HepG2 (cell line): ENCODE measurements at regions not wholly inside any gene's neighbourhood (a gene's known extent, or its start where the extent isn't known, plus 50 kb on each side); places are given as distances from the start of the nearest gene placed in this dataset.

ENCODE experiments used
- ATAC-seq: fragments of 200-7000 bp; cut with Tn5 transposase; 3 replicates; pipeline ENCODE4 v1.9.1; 2020; ENCODE audit warnings: mild to moderate bottlenecking, moderate library complexity
- BruUV-seq: library from RNA; stranded (reverse); fragments of 400-500 nt; replicated peaks from 2 replicates; lab custom pipeline; 2021; lab: Mats Ljungman, UMichigan
- CTCF ChIA-PET: fragments of 300-600 bp; formaldehyde crosslinking; extraction: SDS; loops from one replicate; lab custom pipeline; 2021; ENCODE audit warnings: low total read pairs, inconsistent platforms, low intra/inter-chr PET ratio; lab: Yijun Ruan, JAX
- POLR2A ChIA-PET: fragments of 350-600 bp; sonication (Branson Sonifier 250); formaldehyde crosslinking; loops from one replicate; lab custom pipeline; 2020; ENCODE audit warnings: antibody characterized with exemption, inconsistent platforms; lab: Yijun Ruan, JAX
- DNase-seq: peaks from one replicate; pipeline ENCODE4 v3.0.0-alpha.2; 2015; ENCODE audit warnings: low spot score
- FAIRE-seq: peaks from 3 replicates; lab custom pipeline; 2011; peaks lifted over from hg19 to GRCh38; lab: Jason Lieb, UNC
- H2AFZ ChIP-seq: one replicate; pipeline ENCODE4 v1.6.1; 2011; ENCODE audit warnings: low read length, inconsistent platforms
- H3K27ac ChIP-seq: fragments of 300-600 bp; 3 replicates; pipeline ENCODE4 v1.8.0; 2011; ENCODE audit warnings: mixed run types, mild to moderate bottlenecking, mixed read lengths, low read length, inconsistent platforms; ENCODE audit not compliant: insufficient read depth; ENCODE audit errors: extremely low read length
- H3K27me3 ChIP-seq, 2 experiments: fragments of 200-600 bp in 1 of 2; 2 replicates in 1 of 2; 3 replicates in 1 of 2; pipeline versions ENCODE4 v1.6.0 to v1.8.0; 2011; ENCODE audit warnings: low read length in 2 of 2, mild to moderate bottlenecking in 2 of 2, moderate library complexity in 2 of 2, inconsistent platforms in 1 of 2; ENCODE audit not compliant: insufficient read depth in 2 of 2, control insufficient read depth in 1 of 2
- H3K36me3 ChIP-seq, 2 experiments: fragments of 200-600 bp in 1 of 2; replicated peaks in 1 of 2; 2 replicates in 1 of 2; 3 replicates in 1 of 2; pipeline versions ENCODE4 v1.5.1 to v1.8.0; 2011; ENCODE audit warnings: low read length in 2 of 2, inconsistent platforms in 1 of 2; ENCODE audit not compliant: insufficient read depth in 2 of 2, control insufficient read depth in 1 of 2
- H3K4me1 ChIP-seq: 2 replicates; pipeline ENCODE4 v1.5.1; 2012; ENCODE audit warnings: low read length, inconsistent platforms; ENCODE audit not compliant: insufficient read depth
- H3K4me2 ChIP-seq: 2 replicates; pipeline ENCODE4 v1.6.0; 2011; ENCODE audit warnings: low read depth, low read length, inconsistent platforms
- H3K4me3 ChIP-seq, 3 experiments: fragments of 200-600 bp in 1 of 3; sonication (generic), shearing (Covaris generic) in 1 of 3; replicated peaks in 1 of 3; 2 replicates each; pipeline ENCODE4 v1.5.1; 2011 to 2016; ENCODE audit warnings: low read length in 3 of 3, inconsistent platforms in 2 of 3, low read depth in 2 of 3, mild to moderate bottlenecking in 2 of 3, control low read depth in 1 of 3, mixed read lengths in 1 of 3; ENCODE audit not compliant: insufficient read depth in 1 of 3
- H3K79me2 ChIP-seq: one replicate; pipeline ENCODE4 v1.6.1; 2011; ENCODE audit warnings: low read length, inconsistent platforms; ENCODE audit not compliant: insufficient read depth
- H3K9ac ChIP-seq: 2 replicates; pipeline ENCODE4 v1.6.0; 2011; ENCODE audit warnings: mild to moderate bottlenecking, low read depth, low read length, inconsistent platforms; ENCODE audit not compliant: insufficient read depth
- H3K9me3 ChIP-seq: 2 replicates; pipeline ENCODE4 v1.5.1; 2012; ENCODE audit warnings: mild to moderate bottlenecking, low read length
- H4K20me1 ChIP-seq: 2 replicates; pipeline ENCODE4 v1.6.0; 2011; ENCODE audit warnings: inconsistent platforms, mild to moderate bottlenecking, low read length, moderate library complexity; ENCODE audit not compliant: insufficient read depth
- DNMT3B ChIP-seq: conservative IDR thresholded peaks from 2 replicates; pipeline ENCODE4 v1.6.1; 2016; ENCODE audit warnings: missing biosample characterization, control low read depth
- GATAD2A ChIP-seq: IDR thresholded peaks from 2 replicates; pipeline ENCODE4 v1.6.1; 2016
- IKZF4 ChIP-seq: sonication (generic); formaldehyde crosslinking; IDR thresholded peaks from 2 replicates; pipeline ENCODE4 v1.5.1; 2020; ENCODE audit warnings: borderline replicate concordance, mild to moderate bottlenecking, low read depth, missing genetic modification reagents; ENCODE audit errors: not compliant biosample characterization
- MTA3 ChIP-seq: sonication (generic); formaldehyde crosslinking; IDR thresholded peaks from 2 replicates; pipeline ENCODE4 v1.4.0; 2020; ENCODE audit warnings: missing genetic modification reagents
- MYNN ChIP-seq: sonication (generic); formaldehyde crosslinking; IDR thresholded peaks from 2 replicates; pipeline ENCODE4 v1.4.0; 2020; ENCODE audit warnings: mild to moderate bottlenecking, low read depth, missing genetic modification reagents
- SRSF4 ChIP-seq: fragments of 200-400 bp; formaldehyde crosslinking; IDR thresholded peaks from one replicate; pipeline ENCODE4 v1.6.1; 2018; ENCODE audit warnings: mild to moderate bottlenecking, low read depth, low read length, moderate library complexity; ENCODE audit not compliant: poor library complexity, severe bottlenecking
- ZFP1 ChIP-seq: IDR thresholded peaks from 2 replicates; pipeline ENCODE4 v1.6.1; 2016
- ZNF121 ChIP-seq: sonication (generic); formaldehyde crosslinking; IDR thresholded peaks from 2 replicates; pipeline ENCODE4 v1.5.0; 2020; ENCODE audit warnings: mild to moderate bottlenecking, missing genetic modification reagents
- ZNF367 ChIP-seq: sonication (generic); formaldehyde crosslinking; IDR thresholded peaks from 2 replicates; pipeline ENCODE4 v1.4.0; 2020; ENCODE audit warnings: missing genetic modification reagents, borderline replicate concordance
- ZNF709 ChIP-seq: sonication (generic); formaldehyde crosslinking; IDR thresholded peaks from 2 replicates; pipeline ENCODE4 v1.5.0; 2020; ENCODE audit warnings: mild to moderate bottlenecking, missing genetic modification reagents
- ZNF775 ChIP-seq: sonication (generic); formaldehyde crosslinking; IDR thresholded peaks from 2 replicates; pipeline ENCODE4 v1.4.0; 2020; ENCODE audit warnings: missing genetic modification reagents, mild to moderate bottlenecking, moderate library complexity, borderline replicate concordance
- ZNF878 ChIP-seq: sonication (generic); formaldehyde crosslinking; IDR thresholded peaks from 2 replicates; pipeline ENCODE4 v1.8.1; 2023; ENCODE audit warnings: mild to moderate bottlenecking, missing genetic modification reagents, moderate library complexity
- WGBS: methylation state at CpG from one replicate; pipeline ENCODE4 v1.1.6; 2017; ENCODE audit warnings: low lambda C conversion rate; 5-methylcytosine and 5-hydroxymethylcytosine counted together
- in situ Hi-C: cut with HindIII; loops from 2 replicates; pipeline ENCODE4 v1.10.0; 2017; ENCODE audit warnings: low pct_unique_long_range_greater_than_20kb; ENCODE audit not compliant: extremely low pct_ligation_motif_present
- intact Hi-C: fragments of 100-400 bp; cut with micrococcal nuclease; formaldehyde crosslinking; loops from one replicate; pipeline ENCODE4 v1.10.0; 2022; ENCODE audit not compliant: unreplicated experiment
- TF ChIP-seq, protein P1 (sequence below): sonication (generic); formaldehyde crosslinking; IDR thresholded peaks from 2 replicates; pipeline ENCODE4 v1.4.0; 2020; ENCODE audit warnings: missing genetic modification reagents
- TF ChIP-seq, protein P2 (sequence below): sonication (generic); formaldehyde crosslinking; IDR thresholded peaks from 2 replicates; pipeline ENCODE4 v1.8.1; 2022; ENCODE audit warnings: mild to moderate bottlenecking, missing genetic modification reagents
- TF ChIP-seq, protein P3 (sequence below): sonication (generic); formaldehyde crosslinking; IDR thresholded peaks from 2 replicates; pipeline ENCODE4 v1.4.0; 2020; ENCODE audit warnings: mild to moderate bottlenecking, missing genetic modification reagents

DNA sequence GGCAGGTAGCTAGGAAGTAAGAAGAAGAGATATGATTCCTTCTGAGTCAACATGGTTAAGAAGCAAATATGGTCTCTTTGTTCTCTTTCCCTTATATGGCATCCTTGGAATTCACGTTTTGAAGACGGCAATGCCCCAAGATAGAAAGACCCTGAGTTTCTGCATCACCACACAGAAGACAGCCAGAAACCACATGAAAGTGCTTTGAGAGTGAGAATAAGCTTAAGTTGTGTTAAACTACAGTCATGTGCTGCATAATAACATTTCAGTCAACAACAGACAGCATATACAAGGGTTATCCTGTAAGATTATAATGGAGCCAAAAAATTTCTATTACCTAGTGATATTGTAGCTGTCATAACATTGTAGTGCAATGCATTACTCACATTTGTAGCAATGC lies 89.9 kb upstream of the STEAP1 start:
- Histone ChIP-seq H3K9me3 (no peaks in the 10 kb centered on the region), H3K4me3 (no peak overlapping the region), H3K4me1 (no peaks in the 10 kb centered on the region), H2AFZ (no peak overlapping the region), H3K9ac (no peak overlapping the region), H3K79me2 (no peaks in the 10 kb centered on the region), H3K4me2 (no peak overlapping the region), H3K36me3 (no peaks in the 10 kb centered on the region), H3K27me3 (no peaks in the 10 kb centered on the region), H4K20me1 (no peaks in the 10 kb centered on the region), H3K27ac (no peak overlapping the region)
- WGBS, result 2% methylated on average over 2 of the region's 2 CpGs
- in situ Hi-C loops (no loop called here), intact Hi-C loops (no loop called here)
- DNase-seq (no peak), FAIRE-seq (no peak), ATAC-seq (no peak)
- ChIA-PET POLR2A (no interaction called here), CTCF (no interaction called here)
- TF ChIP-seq MTA3 (CRISPR knock-in tag), result no peak
- no peak for TF ChIP-seq SRSF4
- no peak for TF ChIP-seq ZNF121 (CRISPR knock-in tag)
- BruUV-seq, result no TSS peak

DNA sequence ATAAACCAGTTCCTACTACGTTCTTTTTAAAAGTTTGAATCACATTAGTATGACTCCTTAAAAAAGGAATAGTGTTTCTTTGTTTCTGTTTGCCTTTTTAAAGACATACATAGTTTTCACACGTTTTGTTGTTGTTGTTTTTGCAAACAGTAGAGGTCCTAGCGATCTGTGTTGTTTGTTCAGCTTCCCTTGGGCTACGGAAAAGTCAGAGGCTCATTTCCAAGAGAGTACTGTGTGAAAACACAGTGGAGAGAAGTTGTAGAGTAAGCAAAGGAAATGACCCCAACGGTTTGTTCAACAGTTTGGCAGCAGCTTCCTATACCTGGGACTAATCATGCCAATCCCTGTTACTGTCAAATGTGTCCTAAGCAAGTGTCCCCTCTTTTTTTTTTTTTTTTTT lies 87.1 kb upstream of the STEAP1 start:
- no peak overlapping the region for H2AFZ ChIP-seq
- in situ Hi-C loops (no loop called here), intact Hi-C loops (no loop called here)
- no peaks in the 10 kb centered on the region for H3K36me3 ChIP-seq
- H3K27ac ChIP-seq, result no peak overlapping the region
- ChIA-PET CTCF (no interaction called here), POLR2A (no interaction called here)
- under 1% methylated on average over 5 of the region's 5 CpGs for WGBS
- no peaks in the 10 kb centered on the region for H3K79me2 ChIP-seq
- no peak overlapping the region for H3K9ac ChIP-seq
- H3K27me3 ChIP-seq, result no peaks in the 10 kb centered on the region
- no peak overlapping the region for H3K4me3 ChIP-seq
- no TSS peak for BruUV-seq
- no peak for ATAC-seq
- no peaks in the 10 kb centered on the region for H4K20me1 ChIP-seq
- H3K9me3 ChIP-seq, result no peaks in the 10 kb centered on the region
- H3K4me2 ChIP-seq, result no peak overlapping the region
- no peak for FAIRE-seq
- no peaks in the 10 kb centered on the region for H3K4me1 ChIP-seq
- DNase-seq, result no peak
- TF ChIP-seq ZNF367 (CRISPR knock-in tag), result no peak
- TF ChIP-seq GATAD2A (CRISPR knock-in tag), result no peak
- no peak for TF ChIP-seq ZNF878
- TF ChIP-seq ZFP1 (CRISPR knock-in tag), result no peak
- TF ChIP-seq, protein P1, sequence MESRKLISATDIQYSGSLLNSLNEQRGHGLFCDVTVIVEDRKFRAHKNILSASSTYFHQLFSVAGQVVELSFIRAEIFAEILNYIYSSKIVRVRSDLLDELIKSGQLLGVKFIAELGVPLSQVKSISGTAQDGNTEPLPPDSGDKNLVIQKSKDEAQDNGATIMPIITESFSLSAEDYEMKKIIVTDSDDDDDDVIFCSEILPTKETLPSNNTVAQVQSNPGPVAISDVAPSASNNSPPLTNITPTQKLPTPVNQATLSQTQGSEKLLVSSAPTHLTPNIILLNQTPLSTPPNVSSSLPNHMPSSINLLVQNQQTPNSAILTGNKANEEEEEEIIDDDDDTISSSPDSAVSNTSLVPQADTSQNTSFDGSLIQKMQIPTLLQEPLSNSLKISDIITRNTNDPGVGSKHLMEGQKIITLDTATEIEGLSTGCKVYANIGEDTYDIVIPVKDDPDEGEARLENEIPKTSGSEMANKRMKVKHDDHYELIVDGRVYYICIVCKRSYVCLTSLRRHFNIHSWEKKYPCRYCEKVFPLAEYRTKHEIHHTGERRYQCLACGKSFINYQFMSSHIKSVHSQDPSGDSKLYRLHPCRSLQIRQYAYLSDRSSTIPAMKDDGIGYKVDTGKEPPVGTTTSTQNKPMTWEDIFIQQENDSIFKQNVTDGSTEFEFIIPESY (CRISPR knock-in tag), result no peak
- TF ChIP-seq ZNF709, result no peak
- TF ChIP-seq, protein P2, sequence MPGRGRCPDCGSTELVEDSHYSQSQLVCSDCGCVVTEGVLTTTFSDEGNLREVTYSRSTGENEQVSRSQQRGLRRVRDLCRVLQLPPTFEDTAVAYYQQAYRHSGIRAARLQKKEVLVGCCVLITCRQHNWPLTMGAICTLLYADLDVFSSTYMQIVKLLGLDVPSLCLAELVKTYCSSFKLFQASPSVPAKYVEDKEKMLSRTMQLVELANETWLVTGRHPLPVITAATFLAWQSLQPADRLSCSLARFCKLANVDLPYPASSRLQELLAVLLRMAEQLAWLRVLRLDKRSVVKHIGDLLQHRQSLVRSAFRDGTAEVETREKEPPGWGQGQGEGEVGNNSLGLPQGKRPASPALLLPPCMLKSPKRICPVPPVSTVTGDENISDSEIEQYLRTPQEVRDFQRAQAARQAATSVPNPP (CRISPR knock-in tag), result no peak
- TF ChIP-seq MYNN (CRISPR knock-in tag), result no peak
- TF ChIP-seq, protein P3, sequence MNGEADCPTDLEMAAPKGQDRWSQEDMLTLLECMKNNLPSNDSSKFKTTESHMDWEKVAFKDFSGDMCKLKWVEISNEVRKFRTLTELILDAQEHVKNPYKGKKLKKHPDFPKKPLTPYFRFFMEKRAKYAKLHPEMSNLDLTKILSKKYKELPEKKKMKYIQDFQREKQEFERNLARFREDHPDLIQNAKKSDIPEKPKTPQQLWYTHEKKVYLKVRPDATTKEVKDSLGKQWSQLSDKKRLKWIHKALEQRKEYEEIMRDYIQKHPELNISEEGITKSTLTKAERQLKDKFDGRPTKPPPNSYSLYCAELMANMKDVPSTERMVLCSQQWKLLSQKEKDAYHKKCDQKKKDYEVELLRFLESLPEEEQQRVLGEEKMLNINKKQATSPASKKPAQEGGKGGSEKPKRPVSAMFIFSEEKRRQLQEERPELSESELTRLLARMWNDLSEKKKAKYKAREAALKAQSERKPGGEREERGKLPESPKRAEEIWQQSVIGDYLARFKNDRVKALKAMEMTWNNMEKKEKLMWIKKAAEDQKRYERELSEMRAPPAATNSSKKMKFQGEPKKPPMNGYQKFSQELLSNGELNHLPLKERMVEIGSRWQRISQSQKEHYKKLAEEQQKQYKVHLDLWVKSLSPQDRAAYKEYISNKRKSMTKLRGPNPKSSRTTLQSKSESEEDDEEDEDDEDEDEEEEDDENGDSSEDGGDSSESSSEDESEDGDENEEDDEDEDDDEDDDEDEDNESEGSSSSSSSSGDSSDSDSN (CRISPR knock-in tag), result no peak
- no peak for TF ChIP-seq IKZF4 (CRISPR knock-in tag)
- no peak for TF ChIP-seq ZNF775 (CRISPR knock-in tag)
- no peak for TF ChIP-seq DNMT3B
